ENCODE measurements at regions not wholly inside any gene's neighbourhood (a gene's known extent, or its start where the extent isn't known, plus 50 kb on each side); places are given as distances from the start of the nearest gene placed in this dataset.
"Not testable (repeated sequence)": the region's sequence is repeated elsewhere in the genome, so short reads cannot be mapped to it uniquely, and the experiment has no call there.

DNA sequence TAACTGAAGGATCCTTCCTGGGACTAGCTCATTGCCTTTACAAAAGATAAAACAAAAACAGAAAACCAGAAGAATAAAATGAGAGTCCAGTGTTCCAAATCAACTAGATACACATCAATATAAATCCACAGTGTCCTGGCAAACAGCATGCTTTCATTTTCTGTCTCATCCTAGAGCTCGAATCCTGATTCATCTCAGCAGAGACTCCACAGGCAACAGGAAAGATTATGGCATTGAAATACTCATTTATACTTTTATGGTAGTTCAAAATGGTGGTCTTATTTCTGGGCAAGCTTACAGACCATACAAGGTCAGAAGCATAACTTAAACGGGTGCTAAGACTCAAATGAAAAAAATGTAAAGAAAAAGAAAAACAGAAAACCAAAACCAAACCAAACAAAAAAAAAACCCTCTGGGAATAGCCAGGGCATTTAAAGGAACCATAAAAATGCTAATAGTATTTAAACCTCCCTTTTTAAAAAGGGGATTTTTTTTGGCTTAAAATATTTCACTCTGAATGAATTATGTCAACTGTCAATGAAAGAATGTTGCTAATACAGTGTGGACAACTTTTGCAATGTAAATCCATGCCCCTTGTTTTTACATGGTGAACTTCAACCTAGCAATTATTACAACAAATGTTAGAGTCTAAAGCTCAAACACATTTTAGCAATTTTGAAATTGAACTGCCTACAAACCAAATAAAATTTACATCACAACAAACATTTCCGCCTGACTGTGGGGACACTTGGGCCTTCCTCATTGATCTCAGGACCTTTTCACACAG lies 57.9 kb downstream of the GPR101 start:
- DNase-seq (ENCODE audit: low read depth, low spot score): no peak
- in situ Hi-C loops (cut with HindIII; ENCODE audit: low pct_unique_long_range_greater_than_20kb, low sequenced_read_pairs): no loop called here

DNA sequence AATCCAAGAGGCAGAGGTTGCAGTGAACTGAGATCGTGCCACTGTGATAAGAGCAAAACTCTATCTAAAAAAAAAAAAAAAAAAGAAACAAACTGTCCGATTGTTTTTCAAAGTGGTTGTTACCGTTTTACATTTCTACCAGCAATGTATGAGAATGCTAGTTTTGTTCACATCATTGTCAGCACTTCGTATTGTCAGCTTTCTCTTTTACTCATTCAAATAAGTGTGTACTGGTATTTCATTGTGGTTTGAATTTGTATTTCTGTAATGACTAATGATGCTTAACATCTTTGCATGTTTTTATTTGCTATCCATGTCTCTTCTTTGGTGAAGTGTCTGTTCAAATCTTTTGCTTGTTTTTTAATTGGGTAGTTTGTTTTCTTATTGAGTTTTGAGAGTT lies 65.8 kb downstream of the GPR101 start:
- DNase-seq (ENCODE audit: low read depth, low spot score): no peak
- in situ Hi-C loops (cut with HindIII; ENCODE audit: low pct_unique_long_range_greater_than_20kb, low sequenced_read_pairs): no loop called here

DNA sequence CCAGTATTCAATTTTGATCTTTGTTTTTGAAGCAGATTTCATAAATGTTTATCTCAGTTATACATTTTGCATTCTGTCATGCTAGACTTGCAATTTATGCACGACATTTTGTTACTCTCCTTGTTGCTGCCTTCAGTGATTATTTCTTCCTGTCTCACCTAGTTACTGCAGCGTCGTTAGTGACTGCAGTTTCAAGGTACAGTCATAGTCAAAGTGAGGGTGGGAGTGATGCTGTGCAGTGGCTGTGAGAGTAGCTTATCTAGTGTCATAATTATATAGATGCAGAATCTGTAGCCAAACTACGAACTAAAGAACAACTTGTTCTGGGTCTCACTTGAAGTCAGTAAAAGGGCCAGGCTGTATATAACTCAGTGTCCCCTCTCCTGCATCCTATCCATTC lies 69.8 kb downstream of the GPR101 start:
- in situ Hi-C loops (cut with HindIII; ENCODE audit: low pct_unique_long_range_greater_than_20kb, low sequenced_read_pairs): no loop called here
- no peak for DNase-seq (ENCODE audit: low read depth, low spot score)

DNA sequence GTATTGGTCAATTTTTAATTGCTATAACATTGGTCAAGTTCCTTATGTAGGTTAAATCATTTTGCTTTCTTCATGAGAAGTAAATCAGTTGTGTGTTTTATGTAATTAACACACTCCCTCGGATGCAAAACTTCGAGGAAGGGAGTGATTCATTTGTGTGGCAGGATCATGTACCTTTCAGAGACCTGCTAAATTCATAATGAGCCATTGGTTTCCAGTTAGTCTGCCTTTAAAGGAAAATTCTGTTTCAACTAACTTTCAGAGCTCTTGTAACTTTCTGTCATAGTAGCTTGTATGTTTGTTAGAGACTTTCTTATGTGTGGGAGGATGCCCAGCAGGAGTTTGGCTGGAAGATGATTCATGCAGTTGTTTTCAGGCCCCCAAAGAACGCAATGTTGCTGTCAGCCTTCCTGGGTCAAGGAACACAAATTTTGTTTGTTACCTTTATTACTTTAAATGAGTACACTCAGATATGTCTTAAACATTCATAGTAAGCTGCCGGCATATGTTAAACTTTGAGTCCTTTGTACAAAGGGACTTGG lies 72.1 kb downstream of the GPR101 start:
- in situ Hi-C loops (cut with HindIII; ENCODE audit: low pct_unique_long_range_greater_than_20kb, low sequenced_read_pairs): no loop called here
- no peak for DNase-seq (ENCODE audit: low read depth, low spot score)

DNA sequence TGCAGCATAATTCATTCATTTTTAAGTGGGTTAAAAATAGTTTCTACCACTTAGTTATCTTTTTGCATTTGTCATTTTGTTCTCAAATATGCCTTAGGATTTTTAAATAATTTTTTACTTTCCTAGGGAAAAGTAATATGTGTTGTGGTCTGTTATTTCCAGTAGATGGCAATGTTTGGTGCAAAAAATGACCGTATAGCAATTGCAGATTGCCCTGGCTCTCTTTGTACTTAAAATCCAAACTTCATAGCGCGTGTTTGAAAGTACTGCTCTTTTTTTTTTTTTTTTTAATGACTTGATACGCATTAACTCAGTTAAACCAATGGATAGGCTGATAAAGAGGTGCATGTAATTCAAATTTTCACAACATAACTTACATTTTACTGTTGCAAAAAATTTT lies 74.4 kb upstream of the RBMX start:
- in situ Hi-C loops (cut with HindIII; ENCODE audit: low pct_unique_long_range_greater_than_20kb, low sequenced_read_pairs): no loop called here
- DNase-seq (ENCODE audit: low read depth, low spot score): peak; percentile 49

DNA sequence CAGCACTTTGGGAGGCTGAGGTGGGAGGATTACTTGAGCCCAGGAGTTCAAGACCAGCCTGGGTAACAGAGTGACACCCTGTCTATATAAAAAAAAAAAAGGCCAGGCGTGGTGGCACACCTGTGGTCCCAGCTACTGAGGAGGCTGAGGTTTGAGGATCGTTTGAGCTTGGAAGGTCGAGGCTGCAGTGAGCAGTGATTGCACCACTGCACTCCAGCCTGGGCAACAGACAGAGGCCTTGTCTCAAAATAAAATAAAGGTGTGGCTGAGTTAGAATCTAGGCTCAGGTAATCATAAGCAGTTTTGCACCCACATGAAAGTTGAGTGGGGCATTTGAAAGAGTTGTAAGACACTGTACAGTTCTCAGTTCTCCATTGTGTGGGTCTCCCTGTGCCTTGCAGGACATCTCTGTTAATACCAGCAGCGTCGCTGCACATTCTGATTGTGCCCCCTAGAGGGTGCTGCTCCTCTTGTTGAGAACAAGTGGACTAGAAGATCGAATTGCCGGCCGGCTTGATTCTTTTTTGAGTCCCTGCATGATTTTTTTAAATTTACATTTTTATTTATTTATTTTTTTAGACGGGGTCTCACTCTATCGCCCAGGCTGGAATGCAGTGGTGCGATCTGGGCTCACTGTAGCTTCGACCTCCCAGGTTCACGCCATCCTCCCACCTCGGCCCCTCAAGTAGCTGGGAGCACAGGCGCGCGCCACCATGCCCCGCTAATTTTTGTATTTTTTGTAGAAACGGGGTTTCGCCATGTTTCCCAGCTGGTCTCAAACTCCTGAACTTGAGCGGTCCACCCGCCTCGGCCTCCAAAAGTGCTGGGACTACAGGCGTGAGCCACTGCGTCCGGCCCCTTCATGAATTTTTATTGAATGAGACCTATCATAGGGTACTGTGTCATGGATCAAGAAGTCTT lies 73.6 kb upstream of the RBMX start:
- DNase-seq (ENCODE audit: low read depth, low spot score): peak; percentile 78
- in situ Hi-C loops (cut with HindIII; ENCODE audit: low pct_unique_long_range_greater_than_20kb, low sequenced_read_pairs): no loop called here

DNA sequence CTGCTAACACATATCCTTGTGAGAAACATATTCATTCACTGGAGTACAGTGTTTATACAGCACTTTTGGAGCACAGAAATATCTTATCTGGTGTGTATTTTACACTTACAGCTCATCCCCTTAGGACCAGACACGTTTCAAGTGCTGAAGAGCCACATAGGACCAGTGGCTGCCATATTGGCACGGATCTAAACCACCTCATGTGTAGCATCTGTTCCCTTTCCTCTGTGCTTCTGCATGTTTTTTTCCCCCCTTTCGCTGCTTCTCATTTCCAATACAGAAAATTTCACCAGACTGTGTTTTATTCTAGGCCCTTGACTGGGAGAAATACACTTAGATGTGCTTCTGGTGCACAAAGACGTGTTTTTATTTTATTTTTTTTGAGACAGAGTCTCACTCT lies 69.7 kb upstream of the RBMX start:
- in situ Hi-C loops (cut with HindIII; ENCODE audit: low pct_unique_long_range_greater_than_20kb, low sequenced_read_pairs): no loop called here
- DNase-seq (ENCODE audit: low read depth, low spot score): no peak

DNA sequence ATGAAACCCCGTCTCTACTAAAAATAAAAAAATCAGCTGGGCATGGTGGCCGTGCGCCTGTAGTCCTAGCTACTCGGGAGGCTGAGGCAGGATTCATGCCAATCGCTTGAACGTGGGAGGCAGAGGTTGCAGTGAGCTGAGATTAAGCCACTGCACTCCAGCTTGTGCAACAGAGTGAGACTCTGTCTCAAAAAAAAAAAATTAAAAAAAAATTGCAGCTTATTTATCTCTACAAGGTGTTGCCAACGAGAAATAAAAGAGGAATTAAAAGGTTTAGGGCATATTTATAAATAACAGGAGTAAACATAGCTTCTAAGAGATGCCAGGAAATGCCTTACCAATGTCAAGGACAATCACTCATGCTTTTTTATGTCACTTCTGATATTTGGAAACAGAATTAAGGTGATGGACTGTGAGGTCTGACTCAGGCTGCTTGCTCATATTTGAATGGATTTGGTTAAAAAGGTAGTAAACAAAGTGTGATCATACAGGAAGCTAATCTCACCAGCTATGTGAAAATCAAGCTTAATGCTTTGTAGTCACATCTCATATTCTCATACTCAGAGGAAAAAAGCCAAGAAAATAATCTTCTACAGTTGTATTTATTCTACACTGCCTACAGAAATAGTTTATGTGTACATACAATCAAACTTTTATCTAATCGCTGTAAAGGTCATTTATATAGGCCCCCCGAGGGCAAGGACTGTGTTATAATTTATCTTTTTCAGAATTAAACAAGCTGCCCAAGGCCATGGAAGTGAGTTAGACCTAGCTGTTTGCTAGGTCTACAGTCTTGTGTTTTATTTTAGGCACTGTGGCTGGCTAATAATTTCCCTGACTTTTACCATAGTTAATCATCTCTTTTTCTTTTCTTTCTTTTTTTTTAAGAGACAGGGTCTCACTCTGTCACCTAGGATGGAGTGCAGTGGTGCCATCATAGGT lies 61.1 kb upstream of the RBMX start:
- DNase-seq (ENCODE audit: low read depth, low spot score): peak; percentile 10
- in situ Hi-C loops (cut with HindIII; ENCODE audit: low pct_unique_long_range_greater_than_20kb, low sequenced_read_pairs): no loop called here

DNA sequence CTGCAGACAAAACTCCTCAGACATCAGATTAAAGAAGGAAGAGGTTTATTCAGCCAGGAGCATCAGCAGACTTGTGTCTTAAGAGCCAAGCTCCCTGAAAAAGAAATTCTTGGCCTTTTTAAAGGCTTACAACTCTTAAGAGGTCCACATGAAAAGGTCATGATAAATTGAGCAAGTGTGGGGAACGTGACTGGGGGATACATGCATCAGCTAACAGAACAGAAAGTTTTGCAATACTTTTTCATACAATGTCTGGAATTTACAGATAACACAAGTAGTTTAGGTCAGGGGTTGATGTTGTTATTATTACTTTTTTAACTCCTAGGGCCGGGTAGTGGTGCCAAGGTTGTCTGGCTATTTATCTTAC lies 55.6 kb upstream of the RBMX start:
- DNase-seq (ENCODE audit: low read depth, low spot score): no peak

DNA sequence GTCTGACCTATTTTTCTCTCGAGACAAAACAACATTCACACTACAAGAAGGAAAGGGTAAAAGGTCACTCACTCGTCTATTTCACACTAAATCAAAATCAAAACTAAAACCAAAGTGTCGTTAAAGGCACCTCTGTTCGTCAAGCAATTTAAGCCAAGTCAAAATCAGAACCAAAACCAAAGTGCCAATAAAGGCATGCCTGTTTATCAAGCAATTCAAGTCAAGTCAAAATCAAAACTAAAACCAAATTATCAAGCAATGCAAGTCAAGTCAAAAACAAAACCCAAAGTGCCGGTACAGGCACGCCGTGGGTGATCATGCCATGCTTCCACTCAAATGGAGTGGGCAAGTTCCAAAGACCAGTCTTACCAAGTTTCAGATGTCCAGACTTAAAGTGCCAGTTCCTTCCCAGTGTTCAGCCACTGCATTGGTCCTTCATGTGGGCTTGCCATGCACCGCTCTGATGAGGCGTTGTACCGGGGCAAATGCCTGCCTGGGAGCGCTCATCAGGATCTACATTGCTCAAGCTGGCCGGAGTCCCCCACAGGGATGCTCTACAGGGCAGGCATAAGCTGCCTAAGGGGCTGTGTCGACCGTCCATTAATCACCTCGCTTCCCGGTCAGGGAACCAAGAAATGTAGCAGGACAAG lies 55.1 kb upstream of the RBMX start:
- DNase-seq (ENCODE audit: low read depth, low spot score); in situ Hi-C loops (cut with HindIII; ENCODE audit: low pct_unique_long_range_greater_than_20kb, low sequenced_read_pairs): not testable (repeated sequence)

More for the DNA sequence above, 55.6 kb upstream of the RBMX start:
- in situ Hi-C loops (cut with HindIII; ENCODE audit: low pct_unique_long_range_greater_than_20kb, low sequenced_read_pairs): no loop called here

DNA sequence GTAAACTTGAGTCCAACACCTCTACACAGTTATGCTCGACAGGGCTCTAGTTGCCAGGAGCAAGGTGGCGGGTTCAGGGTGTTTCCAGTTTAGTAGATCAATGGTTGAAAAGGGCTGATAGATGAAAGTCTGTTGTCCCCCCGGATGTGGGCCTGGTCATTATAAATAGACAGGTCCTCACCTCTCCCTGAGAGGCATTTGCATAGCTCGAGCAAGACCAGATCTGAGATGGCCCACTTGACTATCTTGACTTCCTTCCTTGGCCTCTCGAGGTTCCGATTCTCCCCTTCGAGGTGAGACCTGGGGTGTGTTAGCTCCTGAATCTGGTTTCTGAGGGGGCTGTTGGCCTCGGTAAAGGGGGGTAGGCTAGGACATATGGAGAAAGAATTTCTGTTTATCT lies 54.1 kb upstream of the RBMX start:
- DNase-seq (ENCODE audit: low read depth, low spot score); in situ Hi-C loops (cut with HindIII; ENCODE audit: low pct_unique_long_range_greater_than_20kb, low sequenced_read_pairs): not testable (repeated sequence)

DNA sequence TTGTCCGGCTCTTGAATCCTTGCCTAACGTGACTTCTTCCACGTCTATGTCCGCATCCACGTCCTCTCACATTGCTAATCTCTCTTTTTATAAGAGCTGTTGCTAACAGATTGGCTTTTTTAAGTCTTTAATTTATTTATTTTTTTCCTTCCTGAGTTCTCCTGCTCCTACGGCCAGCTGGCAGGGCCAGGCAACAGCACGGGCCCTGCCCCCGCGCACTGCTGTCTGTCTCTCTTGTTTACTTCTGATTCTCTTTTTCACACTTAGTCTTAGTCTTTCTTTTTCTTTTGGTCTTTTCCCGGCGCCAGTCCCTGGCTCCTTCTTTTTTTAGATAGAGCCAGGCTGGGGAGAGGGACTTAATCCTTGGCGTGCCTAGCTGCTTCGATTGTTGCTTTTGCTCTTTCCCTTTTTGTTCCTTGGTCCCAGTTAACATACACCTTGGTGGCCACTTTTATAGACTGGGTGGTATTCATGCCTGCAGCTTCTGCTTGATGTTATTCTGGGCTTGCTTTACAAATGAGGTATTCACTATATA lies 53.2 kb upstream of the RBMX start:
- no peak for DNase-seq (ENCODE audit: low read depth, low spot score)
- in situ Hi-C loops (cut with HindIII; ENCODE audit: low pct_unique_long_range_greater_than_20kb, low sequenced_read_pairs): no loop called here

DNA sequence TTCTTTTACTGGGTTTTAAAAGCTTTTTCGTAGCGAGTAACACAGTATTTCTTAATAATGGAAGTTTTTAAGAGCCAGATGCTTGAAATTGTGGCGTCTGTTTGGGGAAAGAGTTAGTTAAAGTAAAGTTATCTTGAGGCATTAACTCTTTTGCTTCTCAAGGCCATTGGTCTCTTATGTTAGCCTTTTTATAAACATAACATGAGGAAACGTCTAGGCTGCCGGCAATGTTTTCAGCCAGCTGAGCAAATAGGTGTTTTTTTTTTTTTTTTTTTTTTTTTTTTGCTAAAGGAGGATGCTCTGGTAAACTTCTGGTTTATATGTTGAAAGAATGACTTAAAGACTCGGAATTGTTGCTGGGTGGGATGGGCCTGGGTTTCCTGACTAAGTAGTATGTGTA lies 51.1 kb upstream of the RBMX start:
- no peak for DNase-seq (ENCODE audit: low read depth, low spot score)
- in situ Hi-C loops (cut with HindIII; ENCODE audit: low pct_unique_long_range_greater_than_20kb, low sequenced_read_pairs): no loop called here

Measured in SK-MEL-5 (cell line).